GM23248 (cell line): ENCODE measurements at regions not wholly inside any gene's neighbourhood (a gene's known extent, or its start where the extent isn't known, plus 50 kb on each side); places are given as distances from the start of the nearest gene placed in this dataset.

Experiments
- EZH2 ChIP-seq: fragments of 200-600 bp; sonication (generic); IDR thresholded peaks from 2 replicates; pipeline ENCODE4 v1.6.1; 2018; ENCODE audit warnings: antibody characterized with exemption, mild to moderate bottlenecking; ENCODE audit not compliant: insufficient read depth, poor library complexity, severe bottlenecking
- EZH2phosphoT487 ChIP-seq: fragments of 200-600 bp; sonication (generic); IDR thresholded peaks from 2 replicates; pipeline ENCODE4 v1.6.1; 2018; ENCODE audit warnings: antibody characterized with exemption, moderate library complexity, mild to moderate bottlenecking, low read depth; ENCODE audit not compliant: insufficient read depth

DNA sequence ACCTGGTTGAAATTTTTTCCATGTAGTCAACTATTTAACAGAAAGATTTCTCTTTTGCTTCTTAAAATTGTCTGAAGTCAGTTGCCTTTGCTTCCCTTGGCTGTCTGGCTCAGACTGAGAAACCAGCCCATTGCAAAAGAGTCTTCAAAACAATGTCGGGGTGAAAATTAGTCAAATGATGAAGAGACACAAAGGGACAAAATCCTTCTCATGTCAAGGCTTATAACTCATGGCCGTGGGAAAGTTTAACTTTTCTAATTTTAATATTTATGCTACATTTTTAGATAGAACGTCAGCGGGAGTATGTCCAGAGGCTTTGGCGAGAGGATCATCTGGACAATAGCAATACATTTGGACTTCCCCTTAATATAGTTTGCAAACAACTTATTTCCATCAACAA is 127.2 kb downstream of the CD164 start:
- TF ChIP-seq EZH2 (no peak), EZH2phosphoT487 (no peak)
